H1 (cell line): ENCODE measurements at regions not wholly inside any gene's neighbourhood (a gene's known extent, or its start where the extent isn't known, plus 50 kb on each side); places are given as distances from the start of the nearest gene placed in this dataset.

Experiments used
- CTCF ChIA-PET: fragments of 300-600 bp; sonication (Branson Sonifier 250); formaldehyde crosslinking; loops from one replicate; lab custom pipeline; 2021; ENCODE audit not compliant: partially characterized antibody; lab: Charles Lee
- POLR2A ChIA-PET: fragments of 300-600 bp; sonication (Branson Sonifier 250); formaldehyde crosslinking; loops from one replicate; lab custom pipeline; 2021; ENCODE audit warnings: inconsistent platforms; ENCODE audit not compliant: partially characterized antibody; lab: Charles Lee
- DNase-seq, 2 experiments: peaks; one replicate each; pipeline versions ENCODE4 v3.0.0 to v3.0.0-alpha.2; 2010 to 2022; ENCODE audit warnings: low spot score in 2 of 2, low read depth in 1 of 2, mixed read lengths in 1 of 2
- FAIRE-seq: peaks from 2 replicates; lab custom pipeline; 2011; peaks lifted over from hg19 to GRCh38; lab: Jason Lieb, UNC
- H2AFZ ChIP-seq: 2 replicates; pipeline ENCODE4 v1.8.1; 2012; ENCODE audit warnings: low read length, inconsistent platforms
- H2AK5ac ChIP-seq: 2 replicates; pipeline ENCODE4 v1.6.1; 2013; ENCODE audit warnings: low read depth, low read length
- H2BK120ac ChIP-seq: replicated peaks from 2 replicates; pipeline ENCODE3; 2013; ENCODE audit warnings: low read depth, low read length, inconsistent platforms
- H2BK12ac ChIP-seq: 2 replicates; pipeline ENCODE4 v1.6.1; 2013; ENCODE audit warnings: low read depth, low read length
- H2BK15ac ChIP-seq: 2 replicates; pipeline ENCODE4 v1.6.1; 2013; ENCODE audit warnings: low read length
- H2BK20ac ChIP-seq: 2 replicates; pipeline ENCODE4 v1.6.1; 2013; ENCODE audit warnings: low read length
- H2BK5ac ChIP-seq: 2 replicates; pipeline ENCODE4 v1.6.1; 2013; ENCODE audit warnings: low read depth, low read length
- H3K14ac ChIP-seq: 2 replicates; pipeline ENCODE4 v1.6.1; 2013; ENCODE audit warnings: inconsistent platforms; ENCODE audit not compliant: insufficient read length
- H3K18ac ChIP-seq: 2 replicates; pipeline ENCODE4 v1.6.1; 2013; ENCODE audit warnings: low read length; ENCODE audit errors: extremely low read depth
- H3K23ac ChIP-seq: 2 replicates; pipeline ENCODE4 v1.6.1; 2013; ENCODE audit warnings: inconsistent platforms; ENCODE audit not compliant: insufficient read length
- H3K23me2 ChIP-seq: 2 replicates; pipeline ENCODE4 v1.6.1; 2013; ENCODE audit warnings: low read depth, low read length
- H3K27ac ChIP-seq: 2 replicates; pipeline ENCODE4 v1.6.1; 2011; ENCODE audit warnings: low read depth, low read length, inconsistent platforms
- H3K27me3 ChIP-seq, 4 experiments: replicated peaks in 1 of 4; 1 replicate in 1 of 4; 2 replicates in 3 of 4; pipeline versions ENCODE4 v1.6.1 to v1.8.1; 2011 to 2013; ENCODE audit warnings: low read length in 3 of 4, mild to moderate bottlenecking in 3 of 4, inconsistent platforms in 2 of 4, mixed read lengths in 2 of 4, moderate library complexity in 1 of 4; ENCODE audit not compliant: control insufficient read depth in 3 of 4, insufficient read depth in 3 of 4; ENCODE audit errors: extremely low read depth in 1 of 4
- H3K36me3 ChIP-seq, 4 experiments: 2 replicates each; pipeline versions ENCODE4 v1.6.1 to v1.8.1; 2011 to 2013; ENCODE audit warnings: mild to moderate bottlenecking in 4 of 4, low read length in 3 of 4, moderate library complexity in 2 of 4, control low read depth in 1 of 4, inconsistent platforms in 1 of 4; ENCODE audit not compliant: insufficient read depth in 4 of 4, control insufficient read depth in 2 of 4
- H3K4ac ChIP-seq: replicated peaks from 2 replicates; pipeline ENCODE3; 2013; ENCODE audit warnings: low read length, low read depth, mixed read lengths, inconsistent platforms; ENCODE audit not compliant: insufficient read length
- H3K4me1 ChIP-seq, 4 experiments: replicated peaks in 1 of 4; 1 replicate in 1 of 4; 2 replicates in 3 of 4; pipeline versions ENCODE4 v1.6.1 to v1.8.1; 2011 to 2013; ENCODE audit warnings: low read length in 3 of 4, inconsistent platforms in 2 of 4, mixed read lengths in 1 of 4; ENCODE audit not compliant: insufficient read depth in 4 of 4, control insufficient read depth in 3 of 4
- H3K4me2 ChIP-seq, 2 experiments: 2 replicates each; pipeline versions ENCODE4 v1.6.1 to v1.8.1; 2011 to 2013; ENCODE audit warnings: low read depth in 2 of 2, low read length in 2 of 2, control low read depth in 1 of 2, inconsistent platforms in 1 of 2, mild to moderate bottlenecking in 1 of 2; ENCODE audit not compliant: insufficient read depth in 1 of 2
- H3K4me3 ChIP-seq, 4 experiments: fragments of 200-600, 300-600 bp in 1 of 4; sonication (generic), shearing (Covaris generic), sonication (Bioruptor Twin) in 1 of 4; 2 replicates each; pipeline versions ENCODE4 v1.5.1 to v1.8.1; 2011 to 2016; ENCODE audit warnings: low read length in 4 of 4, low read depth in 3 of 4, control low read depth in 2 of 4, inconsistent platforms in 2 of 4, mild to moderate bottlenecking in 2 of 4, mixed read lengths in 1 of 4, moderate library complexity in 1 of 4; ENCODE audit not compliant: insufficient read depth in 2 of 4; ENCODE audit errors: extremely low read depth in 1 of 4
- H3K56ac ChIP-seq: replicated peaks from 2 replicates; pipeline ENCODE3; 2013; ENCODE audit warnings: low read depth, mild to moderate bottlenecking, mixed read lengths, low read length, inconsistent platforms; ENCODE audit not compliant: insufficient read length
- H3K79me1 ChIP-seq: 2 replicates; pipeline ENCODE4 v1.6.1; 2013; ENCODE audit warnings: low read depth, low read length, control low read depth
- H3K79me2 ChIP-seq, 2 experiments: 2 replicates each; pipeline versions ENCODE4 v1.6.1 to v1.8.1; 2012 to 2013; ENCODE audit warnings: low read length in 2 of 2, mild to moderate bottlenecking in 2 of 2, inconsistent platforms in 1 of 2; ENCODE audit not compliant: insufficient read depth in 2 of 2, control insufficient read depth in 1 of 2
- H3K9ac ChIP-seq, 4 experiments: replicated peaks in 1 of 4; 1 replicate in 1 of 4; 2 replicates in 3 of 4; pipeline versions ENCODE4 v1.6.1 to v1.8.1; 2011 to 2013; ENCODE audit warnings: low read depth in 3 of 4, low read length in 3 of 4, control low read depth in 2 of 4, mild to moderate bottlenecking in 2 of 4, moderate library complexity in 2 of 4, inconsistent platforms in 1 of 4; ENCODE audit errors: extremely low read depth in 1 of 4
- H3K9me3 ChIP-seq, 2 experiments: 2 replicates each; pipeline versions ENCODE4 v1.6.1 to v1.8.1; 2012 to 2013; ENCODE audit warnings: mild to moderate bottlenecking in 2 of 2, moderate library complexity in 2 of 2, control low read depth in 1 of 2, inconsistent platforms in 1 of 2, low read depth in 1 of 2, low read length in 1 of 2, mixed read lengths in 1 of 2; ENCODE audit not compliant: insufficient read depth in 2 of 2
- H4K20me1 ChIP-seq, 2 experiments: replicated peaks in 1 of 2; 2 replicates each; pipeline versions ENCODE3 to v1.8.1; 2011 to 2013; ENCODE audit warnings: inconsistent platforms in 2 of 2, low read length in 2 of 2, mild to moderate bottlenecking in 1 of 2; ENCODE audit not compliant: insufficient read depth in 2 of 2, control insufficient read depth in 1 of 2
- H4K5ac ChIP-seq: 2 replicates; pipeline ENCODE4 v1.6.1; 2013; ENCODE audit warnings: low read length, low read depth, mixed read lengths, inconsistent platforms; ENCODE audit not compliant: insufficient read length
- H4K8ac ChIP-seq: 2 replicates; pipeline ENCODE4 v1.8.0; 2013; ENCODE audit warnings: mild to moderate bottlenecking, moderate library complexity, low read length, inconsistent platforms; ENCODE audit not compliant: insufficient read depth; ENCODE audit errors: extremely low read depth
- H4K91ac ChIP-seq: replicated peaks from 2 replicates; pipeline ENCODE3; 2013; ENCODE audit warnings: low read length, mixed read lengths, inconsistent platforms; ENCODE audit not compliant: insufficient read length
- ATF3 ChIP-seq: IDR thresholded peaks from 2 replicates; pipeline ENCODE4 v1.6.1; 2011; ENCODE audit warnings: low read depth, mild to moderate bottlenecking, low read length; ENCODE audit not compliant: insufficient read depth
- BCL11A ChIP-seq, 2 experiments: IDR thresholded peaks; one replicate each; pipeline ENCODE4 v1.6.1; 2011; ENCODE audit warnings: low read depth in 2 of 2, low read length in 2 of 2, mild to moderate bottlenecking in 2 of 2
- CBX5 ChIP-seq: fragments of 300-800, 300-1000 bp; sonication (generic); IDR thresholded peaks from 2 replicates; pipeline ENCODE4 v1.7.1; 2016; ENCODE audit warnings: antibody characterized with exemption, low read length, low read depth
- EP300 ChIP-seq, 2 experiments: IDR thresholded peaks; 1 replicate in 1 of 2; 2 replicates in 1 of 2; pipeline ENCODE4 v1.6.1; 2011 to 2012; ENCODE audit warnings: low read depth in 2 of 2, low read length in 2 of 2, mild to moderate bottlenecking in 2 of 2, borderline replicate concordance in 1 of 2, inconsistent platforms in 1 of 2, moderate library complexity in 1 of 2
- JUN ChIP-seq: IDR thresholded peaks from 2 replicates; pipeline ENCODE4 v1.6.1; 2011; ENCODE audit warnings: low read depth, mild to moderate bottlenecking, improper control_type of control experiment, low read length
- KDM4A ChIP-seq: IDR thresholded peaks from one replicate; pipeline ENCODE4 v1.7.1; 2012; ENCODE audit warnings: low read depth, mild to moderate bottlenecking, moderate library complexity, low read length, inconsistent platforms; ENCODE audit not compliant: severe bottlenecking
- MAFK ChIP-seq: IDR thresholded peaks from 2 replicates; pipeline ENCODE4 v1.6.1; 2012; ENCODE audit warnings: low read depth, mild to moderate bottlenecking, improper control_type of control experiment, low read length
- NRF1 ChIP-seq: IDR thresholded peaks from 2 replicates; pipeline ENCODE4 v1.6.1; 2011; ENCODE audit warnings: mild to moderate bottlenecking, low read depth, low read length, improper control_type of control experiment
- POLR2A ChIP-seq, 2 experiments: IDR thresholded peaks; 1 replicate in 1 of 2; 2 replicates in 1 of 2; pipeline ENCODE4 v1.6.1; 2011; ENCODE audit warnings: low read depth in 2 of 2, low read length in 2 of 2, mild to moderate bottlenecking in 2 of 2; ENCODE audit errors: control extremely low read depth in 1 of 2
- POU5F1 ChIP-seq: IDR thresholded peaks from 2 replicates; pipeline ENCODE4 v1.6.1; 2011; ENCODE audit warnings: low read depth, mild to moderate bottlenecking, low read length, moderate library complexity
- RFX5 ChIP-seq: IDR thresholded peaks from 2 replicates; pipeline ENCODE4 v1.6.1; 2011; ENCODE audit warnings: low read depth, low read length, improper control_type of control experiment, borderline replicate concordance
- RNF2 ChIP-seq: fragments of 200-900, 300-1000 bp; sonication (generic); IDR thresholded peaks from 2 replicates; pipeline ENCODE4 v1.7.1; 2016; ENCODE audit warnings: borderline replicate concordance, low read depth, mild to moderate bottlenecking, antibody characterized with exemption, low read length; ENCODE audit not compliant: poor library complexity, severe bottlenecking; ENCODE audit errors: missing control alignments
- SRF ChIP-seq: IDR thresholded peaks from 2 replicates; pipeline ENCODE4 v1.6.1; 2011; ENCODE audit warnings: mild to moderate bottlenecking, low read depth, low read length, moderate library complexity
- TAF7 ChIP-seq: optimal IDR thresholded peaks from 2 replicates; pipeline ENCODE3; 2011; ENCODE audit warnings: low read depth, mild to moderate bottlenecking, inconsistent platforms, low read length, moderate library complexity, borderline replicate concordance
- YY1 ChIP-seq: IDR thresholded peaks from 2 replicates; pipeline ENCODE4 v1.6.1; 2011; ENCODE audit warnings: low read depth, mild to moderate bottlenecking, low read length

DNA sequence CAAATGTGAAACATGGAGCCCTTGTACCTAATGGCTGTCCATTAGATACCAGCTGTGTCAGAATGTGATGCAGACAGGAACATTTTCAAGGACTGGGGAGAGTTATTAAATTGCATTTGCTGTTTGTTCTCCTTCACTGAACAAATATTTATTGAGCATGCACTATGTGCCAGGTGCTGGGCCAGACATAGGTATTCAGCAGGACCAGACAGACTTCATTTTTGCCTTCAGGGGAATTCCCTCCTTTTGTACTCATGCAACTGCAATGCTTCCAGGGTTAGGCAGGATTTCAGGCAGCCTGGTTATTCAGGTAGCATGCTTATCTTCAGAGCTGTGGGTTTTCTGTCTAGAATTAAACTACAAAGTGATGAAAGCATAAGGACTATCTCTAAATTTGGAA lies 64.2 kb upstream of the SMYD2 start:
- Histone ChIP-seq H3K18ac (no peak overlapping the region), H2AK5ac (no peak overlapping the region), H2BK15ac (no peak overlapping the region), H3K23ac (no peak overlapping the region), H3K79me1 (no peaks in the 10 kb centered on the region), H3K4me3 (no peak overlapping the region), H3K36me3 (no peaks in the 10 kb centered on the region), H3K79me2 (no peaks in the 10 kb centered on the region), H4K8ac (no peak overlapping the region), H3K4me2 (no peak overlapping the region), H3K23me2 (no peaks in the 10 kb centered on the region), H4K5ac (no peak overlapping the region), H3K4me1 (peaks cover 0 to 4% (median 2%) of the 10 kb centered on the region in 4 experiments; a peak in 5 of 7 replicates), H3K9ac (no peak overlapping the region), H2BK12ac (no peak overlapping the region), H3K4ac (no peak overlapping the region), H2BK120ac (no peak overlapping the region), H4K20me1 (no peaks in the 10 kb centered on the region), H3K27me3 (no peaks in the 10 kb centered on the region), H2BK5ac (no peak overlapping the region), H4K91ac (no peak overlapping the region), H3K9me3 (no peaks in the 10 kb centered on the region), H3K14ac (no peak overlapping the region), H2AFZ (no peak overlapping the region), H3K27ac (no peak overlapping the region), H3K56ac (no peak overlapping the region), H2BK20ac (no peak overlapping the region)
- CTCF ChIA-PET, result interaction anchor here (1.0 to 15.2 kb wide), 4 partner anchors 12 to 114 kb away, joined by 3 to 541 read pairs (median 56); no protein-coding TSS in a partner anchor
- DNase-seq, result no peak
- POLR2A ChIA-PET, result interaction anchor here (1.2 kb wide), 1 partner anchor 8 kb away, joined by 3 read pairs; no protein-coding TSS in a partner anchor
- FAIRE-seq, result no peak
- TF ChIP-seq MAFK (no peak), POLR2A (IDR thresholded peaks at IDR 0.05; ENCODE audit: control extremely low read depth in 1 of 2, low read depth in 2 of 2, low read length in 2 of 2) (no peak), EP300 (IDR thresholded peaks at IDR 0.05; ENCODE audit: borderline replicate concordance in 1 of 2, low read depth in 2 of 2, low read length in 2 of 2) (no peak), POU5F1 (no peak), TAF7 (no peak), SRF (no peak), RNF2 (no peak), YY1 (no peak), ATF3 (no peak), RFX5 (no peak), JUN (no peak), BCL11A (IDR thresholded peaks at IDR 0.05; ENCODE audit: low read depth in 2 of 2, low read length in 2 of 2) (no peak), NRF1 (no peak), CBX5 (no peak), KDM4A (no peak)
